Caco-2 (cell line): ENCODE measurements at regions not wholly inside any gene's neighbourhood (a gene's known extent, or its start where the extent isn't known, plus 50 kb on each side); places are given as distances from the start of the nearest gene placed in this dataset.

ENCODE experiments used
- BruUV-seq: library from RNA; stranded (reverse); fragments of 400-500 nt; replicated peaks from 2 replicates; lab custom pipeline; 2021; lab: Mats Ljungman, UMichigan
- CTCF ChIA-PET: fragments of 300-600 bp; sonication (Branson Sonifier 250); formaldehyde crosslinking; loops from one replicate; lab custom pipeline; 2022; ENCODE audit warnings: antibody characterized with exemption; lab: Charles Lee
- POLR2A ChIA-PET: fragments of 300-600 bp; sonication (Branson Sonifier 250); formaldehyde crosslinking; loops from one replicate; lab custom pipeline; 2022; ENCODE audit warnings: antibody characterized with exemption; lab: Charles Lee
- DNase-seq, 2 experiments: peaks; one replicate each; pipeline versions ENCODE4 v3.0.0 to v3.0.0-alpha.2; 2020 to 2022
- H3K27me3 ChIP-seq: replicated peaks from 2 replicates; pipeline ENCODE4 v1.6.0; 2011; ENCODE audit warnings: low read length; ENCODE audit not compliant: control insufficient read depth, insufficient read depth
- H3K36me3 ChIP-seq: 2 replicates; pipeline ENCODE4 v1.5.1; 2011; ENCODE audit warnings: low read length; ENCODE audit not compliant: control insufficient read depth, insufficient read depth
- H3K4me1 ChIP-seq: fragments of 250-450 bp; sonication (Bioruptor Pico); 2 replicates; pipeline ENCODE4 v1.5.1; 2020; ENCODE audit warnings: mild to moderate bottlenecking
- H3K4me3 ChIP-seq: 2 replicates; pipeline ENCODE4 v1.5.1; 2011; ENCODE audit warnings: low read depth, mild to moderate bottlenecking, control low read depth, low read length
- H3K9me3 ChIP-seq: fragments of 250-450 bp; sonication (Bioruptor Pico); 2 replicates; pipeline ENCODE4 v1.5.1; 2020; ENCODE audit warnings: mild to moderate bottlenecking, moderate library complexity
- H3K27ac Mint-ChIP-seq: one replicate; pipeline ENCODE4 v1.8.0; 2022; ENCODE audit warnings: mixed read lengths; ENCODE audit not compliant: unreplicated experiment
- H3K27me3 Mint-ChIP-seq: one replicate; pipeline ENCODE4 v1.8.0; 2022; ENCODE audit warnings: mixed read lengths; ENCODE audit not compliant: insufficient read depth, unreplicated experiment
- H3K36me3 Mint-ChIP-seq: one replicate; pipeline ENCODE4 v1.8.0; 2022; ENCODE audit warnings: mild to moderate bottlenecking, mixed read lengths; ENCODE audit not compliant: insufficient read depth, unreplicated experiment
- H3K4me1 Mint-ChIP-seq: one replicate; pipeline ENCODE4 v1.8.0; 2022; ENCODE audit warnings: low read depth, mixed read lengths; ENCODE audit not compliant: unreplicated experiment
- H3K4me3 Mint-ChIP-seq: one replicate; pipeline ENCODE4 v1.8.0; 2022; ENCODE audit warnings: mild to moderate bottlenecking, moderate library complexity, mixed read lengths; ENCODE audit not compliant: unreplicated experiment
- H3K9me3 Mint-ChIP-seq: one replicate; pipeline ENCODE4 v1.8.0; 2022; ENCODE audit warnings: mixed read lengths; ENCODE audit not compliant: unreplicated experiment
- CTCF ChIP-seq, 2 experiments: fragments of 200-600 bp in 1 of 2; IDR thresholded peaks; 1 replicate in 1 of 2; 2 replicates in 1 of 2; pipeline versions ENCODE4 v1.5.1 to v1.8.0; 2011 to 2022; ENCODE audit warnings: antibody characterized with exemption in 1 of 2, control low read depth in 1 of 2, inconsistent platforms in 1 of 2, low read depth in 1 of 2, low read length in 1 of 2, mild to moderate bottlenecking in 1 of 2, moderate library complexity in 1 of 2; ENCODE audit not compliant: insufficient read depth in 1 of 2, severe bottlenecking in 1 of 2, unreplicated experiment in 1 of 2
- intact Hi-C: fragments of 100-400 bp; cut with micrococcal nuclease; formaldehyde crosslinking; loops from one replicate; pipeline ENCODE4 v1.10.0; 2022; ENCODE audit not compliant: unreplicated experiment

- POLR2A ChIA-PET, result no interaction called here
Observed at GRCh38 chr4:83771113-83771705, 235.3 kb downstream of the GPAT3 start.

GRCh38 chr4:83768146-83768545 lies 232.2 kb downstream of the GPAT3 start:
- Mint-ChIP-seq H3K9me3 (no peaks in the 10 kb centered on the region), H3K27ac (no peak overlapping the region), H3K36me3 (no peaks in the 10 kb centered on the region), H3K4me1 (no peaks in the 10 kb centered on the region), H3K27me3 (peaks cover 12% of the 10 kb centered on the region), H3K4me3 (no peak overlapping the region)
- POLR2A ChIA-PET, result no interaction called here
- no peaks in the 10 kb centered on the region for H3K36me3 ChIP-seq
- no peak for TF ChIP-seq CTCF (IDR thresholded peaks at IDR 0.05; ENCODE audit: insufficient read depth in 1 of 2, low read depth in 1 of 2, low read length in 1 of 2, severe bottlenecking in 1 of 2, unreplicated experiment in 1 of 2)
- no peak overlapping the region for H3K4me3 ChIP-seq
- CTCF ChIA-PET, result no interaction called here
- intact Hi-C loops, result no loop called here
- H3K27me3 ChIP-seq, result no peaks in the 10 kb centered on the region; the same call in 1 of the 2 replicates
- no peak for DNase-seq
- no peaks in the 10 kb centered on the region for H3K4me1 ChIP-seq
- no peaks in the 10 kb centered on the region for H3K9me3 ChIP-seq
- no TSS peak for BruUV-seq

More at GRCh38 chr4:83771113-83771705, 235.3 kb downstream of the GPAT3 start:
- Mint-ChIP-seq H3K36me3 (no peaks in the 10 kb centered on the region), H3K4me3 (no peak overlapping the region), H3K27me3 (peaks cover 6% of the 10 kb centered on the region), H3K9me3 (no peaks in the 10 kb centered on the region), H3K27ac (no peak overlapping the region), H3K4me1 (no peaks in the 10 kb centered on the region)
- CTCF ChIA-PET, result interaction anchor here (0.6 to 1.0 kb wide), 5 partner anchors 18 to 680 kb away, joined by 3 to 10 read pairs (median 3); no protein-coding TSS in a partner anchor
- Histone ChIP-seq H3K9me3 (no peaks in the 10 kb centered on the region), H3K4me3 (no peak overlapping the region), H3K36me3 (no peaks in the 10 kb centered on the region), H3K27me3 (no peaks in the 10 kb centered on the region; the same call in 1 of the 2 replicates), H3K4me1 (no peaks in the 10 kb centered on the region)
- intact Hi-C loops, result loop anchor here (1.0 to 5.0 kb wide), 6 partner anchors 75 to 733 kb away; no protein-coding TSS in a partner anchor
- DNase-seq, result peak; percentile 54 to 60
- peak; percentile 41 to 80 for TF ChIP-seq CTCF (IDR thresholded peaks at IDR 0.05; ENCODE audit: insufficient read depth in 1 of 2, low read depth in 1 of 2, low read length in 1 of 2, severe bottlenecking in 1 of 2, unreplicated experiment in 1 of 2)
- no TSS peak for BruUV-seq

- ChIA-PET POLR2A (no interaction called here), CTCF (interaction anchor here (0.6 kb wide), 1 partner anchor 708 kb away, joined by 3 read pairs; no protein-coding TSS in a partner anchor)
- no TSS peak for BruUV-seq
- Mint-ChIP-seq H3K36me3 (no peaks in the 10 kb centered on the region), H3K9me3 (no peaks in the 10 kb centered on the region), H3K27me3 (peaks cover 12% of the 10 kb centered on the region), H3K27ac (no peak overlapping the region), H3K4me3 (no peak overlapping the region), H3K4me1 (no peaks in the 10 kb centered on the region)
- intact Hi-C loops, result no loop called here
- TF ChIP-seq CTCF (IDR thresholded peaks at IDR 0.05; ENCODE audit: insufficient read depth in 1 of 2, low read depth in 1 of 2, low read length in 1 of 2, severe bottlenecking in 1 of 2, unreplicated experiment in 1 of 2), result no peak
- Histone ChIP-seq H3K4me3 (no peak overlapping the region), H3K4me1 (no peaks in the 10 kb centered on the region), H3K27me3 (no peaks in the 10 kb centered on the region; the same call in 1 of the 2 replicates), H3K9me3 (no peaks in the 10 kb centered on the region), H3K36me3 (no peaks in the 10 kb centered on the region)
- no peak for DNase-seq
Observed at GRCh38 chr4:83767067-83767466, 231.2 kb downstream of the GPAT3 start.
